MM.1S (cell line): ENCODE measurements at regions not wholly inside any gene's neighbourhood (a gene's known extent, or its start where the extent isn't known, plus 50 kb on each side); places are given as distances from the start of the nearest gene placed in this dataset.

Experiments used
- EZH2phosphoT487 ChIP-seq: fragments of 300-600 bp; sonication (generic); IDR thresholded peaks from 2 replicates; pipeline ENCODE4 v1.6.1; 2018; ENCODE audit warnings: antibody characterized with exemption, low read length
- TF ChIP-seq, protein P1 (sequence below): fragments of 300-600 bp; sonication (generic); IDR thresholded peaks from 2 replicates; pipeline ENCODE4 v1.5.1; 2016; ENCODE audit warnings: antibody characterized with exemption, low read length, mixed read lengths

DNA sequence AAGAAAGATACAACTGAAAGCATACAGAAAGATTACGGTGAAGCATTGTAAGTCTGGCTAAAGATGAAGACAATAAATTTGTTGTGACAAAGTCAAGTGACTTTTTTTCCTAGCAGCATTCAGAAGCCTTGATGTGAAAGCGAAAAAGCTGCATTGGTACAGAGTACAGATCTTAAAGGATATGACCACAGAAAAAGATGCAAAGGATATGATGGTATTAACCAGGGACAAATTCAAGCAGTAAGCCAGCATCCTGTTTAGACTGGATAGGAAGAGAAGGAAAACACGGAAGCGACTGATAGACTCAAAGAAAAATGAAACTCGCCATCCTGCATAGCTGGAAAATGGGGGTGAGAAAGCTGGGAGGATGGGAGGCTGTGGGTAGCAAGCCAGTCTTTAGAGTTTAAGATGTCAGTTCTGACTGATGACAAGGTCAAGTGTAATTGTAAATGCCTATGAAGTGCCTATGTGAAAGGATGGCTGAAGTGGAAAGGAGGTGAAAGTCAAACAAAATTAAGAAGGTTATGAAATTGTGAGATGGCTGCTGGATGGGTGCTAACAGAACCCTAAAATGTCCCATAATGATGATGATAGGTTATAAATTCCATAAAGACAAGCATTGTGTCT lies 92.4 kb downstream of the PHLDA1 start:
- no peak for TF ChIP-seq EZH2phosphoT487
- TF ChIP-seq, protein P1, sequence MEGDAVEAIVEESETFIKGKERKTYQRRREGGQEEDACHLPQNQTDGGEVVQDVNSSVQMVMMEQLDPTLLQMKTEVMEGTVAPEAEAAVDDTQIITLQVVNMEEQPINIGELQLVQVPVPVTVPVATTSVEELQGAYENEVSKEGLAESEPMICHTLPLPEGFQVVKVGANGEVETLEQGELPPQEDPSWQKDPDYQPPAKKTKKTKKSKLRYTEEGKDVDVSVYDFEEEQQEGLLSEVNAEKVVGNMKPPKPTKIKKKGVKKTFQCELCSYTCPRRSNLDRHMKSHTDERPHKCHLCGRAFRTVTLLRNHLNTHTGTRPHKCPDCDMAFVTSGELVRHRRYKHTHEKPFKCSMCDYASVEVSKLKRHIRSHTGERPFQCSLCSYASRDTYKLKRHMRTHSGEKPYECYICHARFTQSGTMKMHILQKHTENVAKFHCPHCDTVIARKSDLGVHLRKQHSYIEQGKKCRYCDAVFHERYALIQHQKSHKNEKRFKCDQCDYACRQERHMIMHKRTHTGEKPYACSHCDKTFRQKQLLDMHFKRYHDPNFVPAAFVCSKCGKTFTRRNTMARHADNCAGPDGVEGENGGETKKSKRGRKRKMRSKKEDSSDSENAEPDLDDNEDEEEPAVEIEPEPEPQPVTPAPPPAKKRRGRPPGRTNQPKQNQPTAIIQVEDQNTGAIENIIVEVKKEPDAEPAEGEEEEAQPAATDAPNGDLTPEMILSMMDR = no peak
